Adrenal gland (tissue), 5 donors: ENCODE measurements at regions not wholly inside any gene's neighbourhood (a gene's known extent, or its start where the extent isn't known, plus 50 kb on each side); places are given as distances from the start of the nearest gene placed in this dataset.

Experiments
- POLR2A ChIP-seq, 2 donors: fragments of 450-650 bp; IDR thresholded peaks; one replicate each; pipeline ENCODE4 v1.6.1; 2017; ENCODE audit warnings: antibody characterized with exemption in 2 of 2, mild to moderate bottlenecking in 2 of 2, moderate library complexity in 1 of 2
- TF ChIP-seq, protein P1 (sequence below), 6 experiments: fragments of 450-650 bp in 4 of 6; fragments of 200-600 bp in 2 of 6; sonication (generic) in 1 of 6; IDR thresholded peaks; 1 replicate in 5 of 6; 2 replicates in 1 of 6; pipeline versions ENCODE4 v1.5.1 to v1.8.0; 2016 to 2021; ENCODE audit warnings: antibody characterized with exemption in 6 of 6, mild to moderate bottlenecking in 2 of 6, moderate library complexity in 1 of 6
- donor health status: DM: no; HTN: no; CAD: no.

DNA sequence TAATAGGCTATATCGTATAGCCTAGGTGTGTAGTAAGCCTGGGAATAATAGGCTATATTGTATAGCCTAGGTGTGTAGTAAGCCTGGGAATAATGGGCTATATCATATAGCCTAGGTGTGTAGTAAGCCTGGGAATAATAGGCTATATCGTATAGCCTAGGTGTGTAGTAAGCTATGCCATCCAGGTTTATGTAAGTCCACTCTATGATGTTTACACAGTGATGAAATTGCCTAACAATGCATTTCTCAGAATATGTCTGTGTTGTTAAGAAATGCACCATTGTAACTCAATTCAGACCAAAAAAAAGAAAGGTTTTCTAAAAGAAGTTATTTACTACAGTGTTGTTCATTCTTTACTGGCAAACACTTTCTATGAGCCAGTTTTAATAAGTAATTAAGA lies 1387.2 kb downstream of the STIM2 start:
- TF ChIP-seq, protein P1, sequence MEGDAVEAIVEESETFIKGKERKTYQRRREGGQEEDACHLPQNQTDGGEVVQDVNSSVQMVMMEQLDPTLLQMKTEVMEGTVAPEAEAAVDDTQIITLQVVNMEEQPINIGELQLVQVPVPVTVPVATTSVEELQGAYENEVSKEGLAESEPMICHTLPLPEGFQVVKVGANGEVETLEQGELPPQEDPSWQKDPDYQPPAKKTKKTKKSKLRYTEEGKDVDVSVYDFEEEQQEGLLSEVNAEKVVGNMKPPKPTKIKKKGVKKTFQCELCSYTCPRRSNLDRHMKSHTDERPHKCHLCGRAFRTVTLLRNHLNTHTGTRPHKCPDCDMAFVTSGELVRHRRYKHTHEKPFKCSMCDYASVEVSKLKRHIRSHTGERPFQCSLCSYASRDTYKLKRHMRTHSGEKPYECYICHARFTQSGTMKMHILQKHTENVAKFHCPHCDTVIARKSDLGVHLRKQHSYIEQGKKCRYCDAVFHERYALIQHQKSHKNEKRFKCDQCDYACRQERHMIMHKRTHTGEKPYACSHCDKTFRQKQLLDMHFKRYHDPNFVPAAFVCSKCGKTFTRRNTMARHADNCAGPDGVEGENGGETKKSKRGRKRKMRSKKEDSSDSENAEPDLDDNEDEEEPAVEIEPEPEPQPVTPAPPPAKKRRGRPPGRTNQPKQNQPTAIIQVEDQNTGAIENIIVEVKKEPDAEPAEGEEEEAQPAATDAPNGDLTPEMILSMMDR (IDR thresholded peaks at IDR 0.05) = no peak
- no peak for TF ChIP-seq POLR2A (IDR thresholded peaks at IDR 0.05)
